NB4 (cell line): ENCODE measurements at regions not wholly inside any gene's neighbourhood (a gene's known extent, or its start where the extent isn't known, plus 50 kb on each side); places are given as distances from the start of the nearest gene placed in this dataset.

Source experiments
- MYC ChIP-seq: IDR thresholded peaks from 2 replicates; pipeline ENCODE4 v1.6.1; 2011; ENCODE audit warnings: low read depth, low read length
- POLR2A ChIP-seq: IDR thresholded peaks from 2 replicates; pipeline ENCODE4 v1.6.1; 2011; ENCODE audit warnings: mild to moderate bottlenecking; ENCODE audit not compliant: insufficient read length; ENCODE audit errors: extremely low read depth
- TF ChIP-seq, protein P1 (sequence below): IDR thresholded peaks from one replicate; pipeline ENCODE4 v1.5.1; 2012; ENCODE audit warnings: low read depth, low read length
- TF ChIP-seq, protein P2 (sequence below): IDR thresholded peaks from 2 replicates; pipeline ENCODE4 v1.6.1; 2011; ENCODE audit warnings: low read depth, low read length

DNA sequence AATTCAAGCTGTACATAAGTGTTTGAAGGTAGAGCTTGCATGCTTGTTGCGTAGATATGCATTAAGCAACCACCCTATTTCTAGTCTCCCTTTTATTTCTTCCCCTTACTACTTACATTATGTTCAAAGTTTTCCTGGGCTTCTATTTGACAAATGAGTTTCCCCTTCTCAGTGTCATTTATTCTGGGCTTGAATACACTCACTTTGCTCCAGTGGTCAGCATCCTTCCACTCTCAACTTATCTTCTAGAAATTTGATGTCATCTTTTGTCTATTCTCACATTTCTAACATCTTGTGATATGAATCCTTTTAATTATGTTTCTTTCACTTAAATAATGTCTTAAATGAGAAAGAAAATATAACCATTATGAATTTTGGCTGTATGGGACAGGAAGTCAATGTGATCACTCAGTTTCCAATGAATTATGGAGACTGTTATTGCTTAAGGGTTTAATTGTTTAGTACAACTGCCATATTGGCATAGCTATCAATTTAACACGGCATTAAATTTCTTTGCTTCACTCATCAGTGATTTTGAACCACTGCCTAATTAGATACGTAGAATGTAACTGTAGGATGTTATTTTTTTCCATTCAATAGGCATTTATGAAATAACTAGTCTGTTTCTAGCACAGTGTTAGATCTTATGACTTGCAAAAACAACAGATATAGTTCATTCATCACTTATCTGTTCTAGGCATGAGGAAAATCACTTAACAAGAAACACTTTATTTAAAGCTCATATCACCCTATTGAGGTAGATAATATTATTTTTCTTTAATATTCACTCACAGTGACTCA is 105.5 kb upstream of the CDH12 start:
- TF ChIP-seq, protein P1, sequence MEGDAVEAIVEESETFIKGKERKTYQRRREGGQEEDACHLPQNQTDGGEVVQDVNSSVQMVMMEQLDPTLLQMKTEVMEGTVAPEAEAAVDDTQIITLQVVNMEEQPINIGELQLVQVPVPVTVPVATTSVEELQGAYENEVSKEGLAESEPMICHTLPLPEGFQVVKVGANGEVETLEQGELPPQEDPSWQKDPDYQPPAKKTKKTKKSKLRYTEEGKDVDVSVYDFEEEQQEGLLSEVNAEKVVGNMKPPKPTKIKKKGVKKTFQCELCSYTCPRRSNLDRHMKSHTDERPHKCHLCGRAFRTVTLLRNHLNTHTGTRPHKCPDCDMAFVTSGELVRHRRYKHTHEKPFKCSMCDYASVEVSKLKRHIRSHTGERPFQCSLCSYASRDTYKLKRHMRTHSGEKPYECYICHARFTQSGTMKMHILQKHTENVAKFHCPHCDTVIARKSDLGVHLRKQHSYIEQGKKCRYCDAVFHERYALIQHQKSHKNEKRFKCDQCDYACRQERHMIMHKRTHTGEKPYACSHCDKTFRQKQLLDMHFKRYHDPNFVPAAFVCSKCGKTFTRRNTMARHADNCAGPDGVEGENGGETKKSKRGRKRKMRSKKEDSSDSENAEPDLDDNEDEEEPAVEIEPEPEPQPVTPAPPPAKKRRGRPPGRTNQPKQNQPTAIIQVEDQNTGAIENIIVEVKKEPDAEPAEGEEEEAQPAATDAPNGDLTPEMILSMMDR, result no peak
- TF ChIP-seq POLR2A, result no peak
- TF ChIP-seq, protein P2, sequence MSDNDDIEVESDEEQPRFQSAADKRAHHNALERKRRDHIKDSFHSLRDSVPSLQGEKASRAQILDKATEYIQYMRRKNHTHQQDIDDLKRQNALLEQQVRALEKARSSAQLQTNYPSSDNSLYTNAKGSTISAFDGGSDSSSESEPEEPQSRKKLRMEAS, result no peak
- TF ChIP-seq MYC, result no peak
